Left colon (tissue), 2 donors: ENCODE measurements at regions not wholly inside any gene's neighbourhood (a gene's known extent, or its start where the extent isn't known, plus 50 kb on each side); places are given as distances from the start of the nearest gene placed in this dataset.

Source experiments
- ATAC-seq: fragments of 200-7000 bp; cut with Tn5 transposase; one replicate; pipeline ENCODE4 v1.9.1; 2020; ENCODE audit warnings: mild to moderate bottlenecking, moderate library complexity
- DNase-seq, 2 donors: peaks; one replicate each; pipeline ENCODE4 v3.0.0-alpha.2; 2020
- intact Hi-C, 2 donors: fragments of 100-400 bp; cut with DNase I in 1 of 2; cut with micrococcal nuclease in 1 of 2; formaldehyde crosslinking; loops; one replicate each; pipeline versions ENCODE4 v1.11.2 to v1.14.0; 2022; cut with DNase I, micrococcal nuclease
- donor health status: DM: no; HTN: no; CAD: no.
- donor health status: DM: yes; HTN: yes; CAD: no.

GRCh38 chr2:12421046-12421445 lies 295.7 kb upstream of the TRIB2 start:
- DNase-seq (no peak), ATAC-seq (no peak)
- intact Hi-C loops, result no loop called here

- ATAC-seq, result no peak
- DNase-seq, result no peak
- intact Hi-C loops, result no loop called here
Measured at GRCh38 chr2:12424219-12424618, 292.5 kb upstream of the TRIB2 start.

GRCh38 chr2:12424809-12425208 lies 291.9 kb upstream of the TRIB2 start:
- DNase-seq, result no peak
- intact Hi-C loops, result no loop called here
- ATAC-seq, result no peak

DNA sequence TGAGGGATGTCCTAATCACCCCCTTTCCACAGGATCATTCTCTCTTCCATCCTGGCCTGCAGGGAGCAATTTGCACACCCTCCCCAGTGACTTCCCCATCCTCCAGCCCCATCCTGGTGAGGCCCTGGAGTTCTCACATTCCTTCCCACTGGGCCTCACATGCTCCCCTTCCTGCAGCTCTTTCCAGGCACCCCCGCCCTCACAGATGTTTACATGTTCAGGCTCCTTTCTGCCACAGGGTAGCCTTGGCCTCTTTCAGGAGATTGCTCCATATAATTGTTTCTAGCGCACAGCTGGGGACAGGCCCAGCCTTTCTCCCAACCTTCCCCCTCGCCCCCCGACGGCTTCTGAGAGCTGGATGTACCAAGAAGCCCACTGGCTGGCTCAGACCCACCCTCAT lies 288.4 kb upstream of the TRIB2 start:
- intact Hi-C loops, result no loop called here
- ATAC-seq, result no peak
- no peak for DNase-seq

GRCh38 chr2:12428786-12429185 lies 287.9 kb upstream of the TRIB2 start:
- intact Hi-C loops, result no loop called here
- DNase-seq (no peak), ATAC-seq (no peak)

DNA sequence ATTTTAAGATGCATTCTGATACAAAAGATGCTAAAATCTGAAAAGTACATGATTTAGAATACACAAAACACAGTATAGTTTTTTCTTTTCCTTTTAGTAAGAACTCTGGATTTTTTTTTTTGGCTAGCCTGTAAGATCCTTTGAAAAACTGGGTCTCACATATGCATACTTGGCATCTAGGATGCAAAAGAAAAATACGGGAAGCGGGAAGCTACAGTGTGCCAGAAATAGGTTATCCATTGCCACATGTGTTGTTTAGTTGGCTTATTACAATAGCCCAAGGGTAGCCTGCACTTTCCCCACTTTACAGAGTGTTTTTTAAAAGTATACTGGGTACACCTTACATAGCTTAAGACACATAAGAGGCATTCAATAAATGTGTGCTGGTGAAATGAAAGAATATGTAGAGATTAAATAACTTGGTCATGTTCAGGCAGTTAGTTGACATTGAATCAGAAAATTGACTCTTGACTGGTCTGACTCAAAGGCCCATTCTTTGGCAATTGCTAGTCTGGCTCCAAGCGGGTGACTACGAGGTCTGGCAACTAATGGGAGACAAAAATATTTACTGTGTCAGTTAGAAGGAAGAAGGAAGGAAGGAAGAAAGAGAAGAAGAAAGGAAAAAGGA lies 286.8 kb upstream of the TRIB2 start:
- ATAC-seq, result no peak
- intact Hi-C loops, result no loop called here
- no peak for DNase-seq

GRCh38 chr2:12430407-12431133 lies 286.2 kb upstream of the TRIB2 start:
- ATAC-seq (peak; percentile 32), DNase-seq (no peak)
- intact Hi-C loops, result no loop called here

DNA sequence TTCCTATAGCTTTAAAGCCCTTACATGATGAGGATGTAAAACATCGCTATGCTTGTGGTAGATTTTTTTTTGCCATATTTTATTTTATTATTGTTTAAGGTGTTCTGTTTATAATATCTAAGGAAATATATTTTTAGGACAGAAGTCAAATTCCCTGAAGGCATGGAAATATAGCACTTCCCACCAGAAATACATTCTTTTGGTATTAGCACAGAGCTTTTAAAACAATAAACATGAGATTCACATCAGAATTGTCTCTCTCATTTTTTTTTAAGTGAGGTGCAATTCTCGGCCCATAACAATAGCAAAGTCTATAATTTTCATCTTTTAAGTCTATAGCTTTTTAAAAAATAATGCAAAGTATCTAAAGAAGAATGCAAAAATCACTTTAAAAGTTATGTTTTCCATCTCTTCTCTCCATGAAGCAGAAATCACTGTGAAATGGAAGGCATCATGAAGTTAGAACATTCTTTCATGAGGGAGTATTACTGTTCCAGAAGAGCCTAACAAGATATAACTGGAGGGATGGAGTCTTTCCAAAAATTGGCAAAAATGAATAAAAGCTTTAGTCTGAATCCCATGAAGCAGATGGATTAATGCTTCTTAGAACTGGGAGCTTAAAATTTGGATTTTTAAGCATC lies 283.6 kb upstream of the TRIB2 start:
- intact Hi-C loops, result no loop called here
- DNase-seq, result no peak
- ATAC-seq, result no peak

GRCh38 chr2:12433626-12433990 lies 283.1 kb upstream of the TRIB2 start:
- intact Hi-C loops, result no loop called here
- no peak for DNase-seq
- no peak for ATAC-seq

- ATAC-seq (no peak), DNase-seq (no peak)
- intact Hi-C loops, result no loop called here
Measured at GRCh38 chr2:12434630-12435098, 282.1 kb upstream of the TRIB2 start.

DNA sequence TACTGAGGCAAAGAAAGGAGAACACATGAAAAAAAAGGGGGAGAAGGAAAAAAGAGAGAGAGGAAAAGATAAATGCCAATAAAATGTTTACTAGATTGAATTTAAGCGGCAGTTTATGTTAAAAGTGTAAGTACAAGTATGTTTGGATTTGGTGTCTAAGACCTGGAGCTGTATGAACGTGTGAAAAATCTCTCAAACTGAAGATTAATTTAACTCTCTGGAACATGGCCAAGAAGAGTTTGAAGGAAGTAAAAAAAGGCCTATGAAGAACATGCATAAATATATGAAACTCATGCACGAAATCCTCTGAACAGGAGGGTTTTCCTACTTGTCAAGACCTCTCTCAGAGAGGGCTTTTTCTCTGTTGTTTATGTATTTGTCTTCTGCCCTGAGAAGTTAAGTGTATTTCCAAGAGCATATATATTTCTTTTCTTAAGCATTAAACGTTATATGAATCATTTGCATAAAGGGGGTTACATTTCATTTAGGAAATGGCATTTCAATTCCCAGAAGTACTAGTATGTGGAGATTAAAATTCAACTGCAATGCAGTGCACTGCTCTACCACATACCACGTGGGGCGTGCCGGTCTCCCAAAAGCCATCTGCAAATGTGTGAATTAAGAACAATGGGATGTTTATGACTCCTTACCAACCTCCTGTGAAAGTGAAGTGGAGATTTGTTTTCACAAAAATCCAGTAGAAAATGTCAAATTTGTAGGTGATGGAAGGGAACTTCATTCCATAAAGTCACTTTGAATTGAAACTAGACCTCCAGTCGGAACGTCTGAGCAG lies 281.1 kb upstream of the TRIB2 start:
- no peak for ATAC-seq
- intact Hi-C loops, result no loop called here
- DNase-seq, result no peak

DNA sequence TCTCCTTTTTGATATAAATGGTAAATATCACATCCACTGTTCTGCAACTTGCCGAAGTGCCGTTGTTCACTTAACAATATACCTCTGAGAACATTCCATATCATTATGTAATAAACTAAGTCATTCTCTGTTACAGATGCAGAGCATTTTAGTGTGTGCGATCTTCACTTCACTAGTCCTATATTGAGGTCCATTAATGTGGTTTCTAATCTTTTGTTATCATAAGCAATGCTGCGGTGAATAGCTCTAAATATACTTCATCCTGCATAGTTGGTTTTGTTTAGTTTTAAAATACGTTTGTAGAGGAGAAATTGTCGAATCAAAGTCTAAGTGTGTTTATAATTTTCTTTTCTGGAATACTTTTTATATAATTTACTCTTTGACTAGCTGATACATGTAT lies 280.3 kb upstream of the TRIB2 start:
- DNase-seq, result no peak
- ATAC-seq, result no peak
- intact Hi-C loops, result no loop called here

DNA sequence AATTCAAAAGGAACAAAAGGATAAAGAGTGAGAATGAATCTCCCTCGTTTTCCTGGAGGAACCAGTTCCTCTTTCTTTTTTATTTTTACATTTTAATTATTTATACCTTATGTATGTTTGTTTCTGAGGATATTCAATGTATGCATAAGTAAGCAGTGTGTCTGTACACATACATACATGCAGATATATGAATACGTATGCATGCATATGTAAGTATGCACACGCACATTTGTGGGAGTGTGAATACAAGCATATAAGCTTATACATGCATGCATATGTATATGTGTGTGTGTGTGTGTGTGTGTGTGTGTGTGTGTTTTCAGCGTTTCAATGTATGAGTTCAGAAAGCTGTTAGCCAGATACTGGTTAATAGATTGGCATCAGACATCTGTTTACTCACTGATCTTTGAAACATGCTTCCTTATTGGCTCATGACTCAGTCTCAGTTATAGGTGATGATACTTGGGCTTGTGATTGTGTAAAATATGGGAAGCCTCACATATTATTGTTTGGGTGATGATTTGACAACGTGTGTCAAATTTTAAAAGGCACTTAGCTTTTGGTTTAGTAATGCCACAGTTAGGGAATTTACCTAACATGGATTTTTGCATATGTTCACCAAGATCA lies 279.7 kb upstream of the TRIB2 start:
- DNase-seq (no peak), ATAC-seq (no peak)
- intact Hi-C loops, result no loop called here

DNA sequence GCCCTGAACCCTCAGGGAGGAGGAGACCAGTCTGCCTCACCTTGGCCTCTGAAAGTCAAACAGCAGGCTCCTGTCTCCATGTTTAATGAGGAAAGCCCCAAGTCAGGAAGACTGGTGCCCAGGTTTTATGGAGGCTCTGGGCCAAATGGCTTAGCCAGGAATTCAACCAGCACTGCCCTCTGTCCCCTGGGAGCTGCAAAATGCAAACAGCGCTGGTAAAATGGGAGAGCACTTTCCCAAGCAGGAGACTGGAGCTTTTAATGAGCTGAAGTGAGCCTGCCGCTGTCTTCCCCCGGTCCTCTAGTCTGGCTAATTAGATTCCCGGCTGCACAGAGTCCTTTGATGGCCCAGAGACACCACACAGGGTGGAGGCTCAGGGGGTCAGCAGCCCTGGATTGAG lies 276.0 kb upstream of the TRIB2 start:
- ATAC-seq, result no peak
- intact Hi-C loops, result no loop called here
- DNase-seq, result no peak

- DNase-seq (no peak), ATAC-seq (peak; percentile 68)
- intact Hi-C loops, result no loop called here
Measured at GRCh38 chr2:12441750-12442475, 274.8 kb upstream of the TRIB2 start.

DNA sequence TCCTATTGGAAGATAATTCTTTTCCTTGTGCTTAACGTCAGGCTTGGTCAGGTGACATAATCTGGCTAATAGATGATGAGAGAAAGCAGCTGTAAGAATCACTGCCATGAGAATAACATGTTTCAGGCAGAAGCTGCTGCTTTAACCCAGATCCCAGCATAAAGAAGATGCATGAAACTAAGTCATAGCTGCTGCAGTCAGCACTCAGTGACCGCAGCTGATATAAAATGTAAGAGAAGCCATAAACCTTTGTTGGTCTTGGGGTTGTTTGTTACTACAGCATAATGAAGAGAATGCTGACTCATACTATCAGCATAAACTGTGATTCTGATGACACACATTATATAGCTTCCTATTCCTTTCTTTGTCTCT lies 274.3 kb upstream of the TRIB2 start:
- intact Hi-C loops, result no loop called here
- DNase-seq (no peak), ATAC-seq (peak; percentile 63)

DNA sequence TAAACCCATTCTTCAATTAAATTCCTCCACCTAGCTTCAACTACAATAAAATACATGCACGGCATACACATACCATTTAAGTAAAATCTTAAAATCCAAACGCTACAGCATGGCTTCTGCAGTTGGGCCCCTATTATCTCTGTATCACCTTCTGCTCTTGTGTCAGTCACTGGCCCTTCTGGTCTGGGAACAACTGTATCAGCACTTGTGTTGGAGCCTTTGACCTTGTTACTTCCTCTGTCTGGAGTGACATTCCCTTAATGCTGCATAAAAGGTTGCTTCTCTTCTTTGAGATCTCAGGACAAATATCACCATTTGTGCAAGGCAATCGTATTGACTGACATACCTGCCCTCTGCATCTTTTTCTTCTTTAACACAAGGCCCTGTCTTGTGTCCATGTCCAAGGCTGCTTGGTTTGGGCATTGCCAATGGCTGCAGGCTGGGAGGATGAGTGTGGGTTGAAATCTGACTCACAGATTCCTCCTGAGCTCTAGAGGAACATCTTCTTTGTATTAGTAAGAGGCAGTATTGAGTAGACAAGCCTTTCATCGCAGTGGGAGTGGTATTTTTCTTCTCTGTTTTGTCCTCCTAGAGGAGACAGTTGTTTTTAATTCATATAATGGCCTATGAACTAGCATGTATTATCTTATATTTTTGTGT lies 267.8 kb upstream of the TRIB2 start:
- ATAC-seq (no peak), DNase-seq (no peak)
- intact Hi-C loops, result no loop called here

DNA sequence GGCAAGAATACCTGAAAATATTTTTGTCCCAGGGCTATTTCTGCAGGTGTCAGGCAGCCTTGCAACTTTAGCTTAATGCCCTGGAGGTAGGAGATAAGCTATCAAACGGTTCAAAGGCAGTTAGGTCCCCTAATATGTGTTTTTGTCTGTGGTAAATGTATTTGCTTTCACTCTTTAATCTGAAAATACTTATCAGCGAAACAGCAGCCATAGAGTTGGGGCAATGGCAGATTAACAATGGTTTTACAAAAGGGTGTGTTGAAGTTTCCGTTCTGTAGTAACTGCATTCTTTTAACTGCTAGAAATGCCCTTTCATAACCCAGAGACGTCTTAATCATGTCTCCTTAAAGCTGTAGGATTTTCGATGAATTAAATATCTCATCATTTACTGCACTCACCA lies 265.0 kb upstream of the TRIB2 start:
- intact Hi-C loops, result no loop called here
- DNase-seq, result no peak
- no peak for ATAC-seq
